ENCODE measurements at regions not wholly inside any gene's neighbourhood (a gene's known extent, or its start where the extent isn't known, plus 50 kb on each side); places are given as distances from the start of the nearest gene placed in this dataset.

DNA sequence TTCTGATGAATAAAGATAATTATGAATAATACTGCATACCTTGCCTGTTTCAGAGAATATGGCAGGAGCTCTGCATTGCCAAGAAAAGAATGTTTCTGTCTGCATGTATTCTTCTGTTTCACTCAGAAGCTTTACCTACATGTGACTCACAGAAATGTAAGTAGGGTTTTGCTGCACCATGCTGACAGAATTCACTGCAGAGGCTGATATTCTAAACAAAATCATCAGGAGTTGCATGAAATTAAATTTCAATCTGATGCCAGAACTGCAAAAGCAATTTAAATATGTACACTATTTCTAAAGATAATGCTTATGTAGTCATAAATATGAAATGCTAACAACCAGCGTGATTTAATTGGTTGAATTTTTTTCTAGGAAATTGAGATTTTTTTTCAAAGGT lies 332.8 kb upstream of the FSHR start:
- no peak for DNase-seq

GRCh38 chr2:49480520-49480919 lies 326.2 kb upstream of the FSHR start:
- no peak for DNase-seq

GRCh38 chr2:49465157-49465831 lies 311.0 kb upstream of the FSHR start:
- DNase-seq, result no peak

- DNase-seq, result no peak
These were observed 305.1 kb upstream of the FSHR start for GRCh38 chr2:49459314-49459993.

DNA sequence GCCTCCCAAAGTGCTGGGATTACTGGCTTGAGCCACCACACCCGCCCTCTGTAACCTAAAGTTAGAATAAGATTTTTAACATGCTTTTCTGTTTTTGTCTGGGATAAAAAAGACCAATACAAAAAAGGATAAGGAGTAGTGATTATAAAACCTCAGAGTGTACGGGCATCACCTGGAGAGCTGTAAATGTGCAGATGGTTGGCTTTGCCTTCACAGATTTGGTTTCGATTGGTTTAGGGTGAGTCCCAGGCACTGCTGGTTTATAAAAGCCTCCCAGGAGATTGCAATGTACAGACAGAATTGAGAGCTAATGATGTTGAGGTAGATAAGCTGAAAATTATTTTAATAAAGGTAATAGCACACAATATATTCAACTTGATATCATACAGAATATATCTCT lies 289.7 kb upstream of the FSHR start:
- DNase-seq, result no peak

DNA sequence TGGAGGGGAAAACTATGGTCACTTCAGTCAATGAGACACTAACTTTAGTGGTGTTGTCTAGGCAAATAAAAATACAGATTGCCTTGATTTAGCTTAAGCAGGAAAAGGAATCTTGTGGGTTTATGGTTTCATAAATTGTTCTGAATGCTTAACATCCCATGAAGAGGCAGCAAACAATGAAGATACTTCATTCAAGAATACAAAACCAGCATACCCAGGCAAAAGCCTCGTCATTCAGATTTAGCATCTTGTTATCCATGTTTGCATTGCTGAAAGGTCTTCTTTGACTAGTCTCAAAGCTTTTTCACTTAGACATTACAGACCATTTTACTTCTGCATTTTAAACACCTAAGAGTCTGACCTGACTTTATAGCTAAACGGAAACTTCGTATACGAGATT lies 272.7 kb upstream of the FSHR start:
- no peak for DNase-seq

GRCh38 chr2:49416252-49416651 lies 261.9 kb upstream of the FSHR start:
- DNase-seq, result no peak

DNA sequence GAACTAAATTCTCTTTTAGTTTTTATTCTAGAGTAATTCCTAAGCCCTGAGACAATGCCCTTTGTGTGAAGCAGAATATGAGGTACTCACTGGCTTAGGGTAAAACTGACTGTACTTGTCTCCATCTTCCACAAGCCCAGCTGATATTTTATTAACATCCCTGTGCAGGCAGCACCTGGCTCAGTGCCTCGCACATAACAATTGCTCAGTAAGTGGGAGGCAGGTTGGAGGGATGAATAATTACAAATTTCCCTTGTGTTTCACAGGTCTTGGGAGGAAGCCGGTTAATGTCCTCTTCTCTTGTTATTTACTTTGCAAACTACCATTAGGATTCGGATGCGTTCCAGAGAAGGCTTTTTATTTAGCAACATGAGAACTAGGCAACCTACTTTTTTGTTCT lies 249.8 kb upstream of the FSHR start:
- peak in 1 of 3 donors; percentile 6 for DNase-seq

- no peak for DNase-seq
These were observed 249.3 kb upstream of the FSHR start for GRCh38 chr2:49403637-49404036.

DNA sequence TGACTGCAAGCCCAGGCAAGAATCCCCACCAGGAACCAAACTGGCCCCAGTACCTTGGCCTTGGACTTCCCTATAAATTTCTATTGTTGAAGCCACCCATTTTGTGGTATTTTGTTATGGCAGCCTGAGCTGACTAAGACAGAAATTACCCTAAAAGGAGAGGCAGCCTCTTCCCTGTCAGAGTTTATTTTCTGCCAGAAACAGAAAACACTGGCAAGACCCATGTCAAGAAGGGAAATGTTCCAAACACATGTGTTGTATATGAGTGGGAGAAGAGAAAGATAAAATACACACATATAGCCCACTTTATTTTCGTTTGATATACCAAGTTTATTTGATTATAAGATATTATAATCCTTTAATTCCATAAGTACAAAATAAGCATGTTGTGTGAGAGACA lies 225.1 kb upstream of the FSHR start:
- no peak for DNase-seq

DNA sequence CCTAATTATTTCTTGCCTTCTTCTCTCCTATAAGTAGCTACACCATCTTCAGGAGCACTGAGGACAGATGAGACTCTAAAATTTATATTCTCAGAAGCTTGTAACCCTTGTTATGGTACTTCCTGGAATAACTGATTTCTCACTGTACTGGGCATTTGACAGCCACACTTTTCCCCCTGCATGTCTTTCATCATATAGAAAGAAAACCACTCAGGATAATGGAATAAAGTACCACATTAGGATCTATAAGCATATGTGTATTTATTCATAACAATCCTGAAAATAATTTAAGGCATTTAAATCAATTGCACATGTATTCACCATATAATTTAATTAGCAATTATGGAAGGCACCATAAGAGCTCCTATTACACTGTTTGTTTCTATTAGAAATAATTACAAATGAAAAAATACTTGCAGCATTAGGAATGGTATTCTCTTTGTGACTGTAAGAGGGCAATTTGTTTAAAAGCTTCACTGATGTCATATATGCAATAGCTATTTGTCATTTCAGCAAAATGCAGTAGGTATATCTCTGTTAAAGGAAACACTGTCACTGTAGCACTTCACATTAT lies 216.9 kb upstream of the FSHR start:
- no peak for DNase-seq

DNA sequence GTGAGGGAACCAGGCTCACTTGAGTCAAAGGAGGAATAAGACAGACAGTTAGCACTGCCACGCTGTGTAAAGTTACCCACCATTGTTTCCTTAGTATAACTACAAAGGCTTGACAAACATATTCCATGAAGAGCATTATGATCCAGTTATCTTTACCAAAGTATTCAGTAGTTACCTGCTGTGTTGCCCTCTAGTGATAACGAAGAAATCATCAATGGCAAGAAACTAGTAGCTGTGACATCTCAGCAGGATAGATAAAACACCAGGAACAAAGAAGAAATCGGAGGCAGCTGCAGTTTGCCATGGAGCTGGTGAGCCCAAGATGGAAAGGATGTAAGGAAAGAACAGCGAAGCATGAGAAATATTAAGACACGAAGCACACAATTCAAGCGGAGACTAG lies 215.3 kb upstream of the FSHR start:
- DNase-seq, result no peak

DNA sequence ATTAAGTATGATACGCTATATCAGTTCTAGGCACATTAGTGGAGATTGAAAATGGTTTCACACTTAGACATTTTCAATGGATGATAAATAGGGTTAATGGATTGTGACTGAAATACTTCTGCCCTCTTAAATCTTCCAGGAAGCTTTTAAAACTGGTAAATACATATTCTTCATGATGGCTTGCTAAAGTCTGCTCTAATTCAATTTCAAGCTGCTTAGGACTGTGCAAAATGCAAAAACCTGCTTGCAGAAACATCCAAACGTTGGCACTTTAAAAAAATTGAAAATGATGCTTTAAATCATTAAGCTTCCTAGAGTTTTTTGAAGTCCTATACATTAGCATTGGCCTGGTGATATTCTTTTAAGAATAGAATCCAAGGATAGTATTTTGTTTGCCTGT lies 214.8 kb upstream of the FSHR start:
- no peak for DNase-seq

DNA sequence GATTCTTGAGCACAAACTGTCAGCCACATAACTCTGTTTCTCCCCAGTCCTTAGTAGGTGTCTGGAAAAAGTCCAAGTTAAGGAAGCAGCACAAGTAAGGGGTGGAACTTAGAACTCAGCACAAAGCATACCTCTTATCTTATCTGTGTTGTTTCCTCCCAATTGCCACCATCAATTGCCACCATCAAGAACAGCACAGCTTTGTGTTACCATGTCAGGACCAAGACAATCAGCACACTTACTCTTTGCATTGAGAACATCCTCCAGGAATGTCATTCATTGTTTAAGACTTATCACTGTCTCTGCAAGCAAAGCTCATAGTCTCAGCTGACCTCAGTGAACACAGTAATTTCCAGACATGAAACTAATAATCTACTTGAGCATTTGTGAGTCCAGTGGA lies 212.7 kb upstream of the FSHR start:
- DNase-seq, result no peak

GRCh38 chr2:49360407-49360767 lies 206.1 kb upstream of the FSHR start:
- no peak for DNase-seq

- peak; percentile 1 to 43 (median 3) for DNase-seq
These were observed 205.5 kb upstream of the FSHR start for GRCh38 chr2:49359721-49360406.

DNA sequence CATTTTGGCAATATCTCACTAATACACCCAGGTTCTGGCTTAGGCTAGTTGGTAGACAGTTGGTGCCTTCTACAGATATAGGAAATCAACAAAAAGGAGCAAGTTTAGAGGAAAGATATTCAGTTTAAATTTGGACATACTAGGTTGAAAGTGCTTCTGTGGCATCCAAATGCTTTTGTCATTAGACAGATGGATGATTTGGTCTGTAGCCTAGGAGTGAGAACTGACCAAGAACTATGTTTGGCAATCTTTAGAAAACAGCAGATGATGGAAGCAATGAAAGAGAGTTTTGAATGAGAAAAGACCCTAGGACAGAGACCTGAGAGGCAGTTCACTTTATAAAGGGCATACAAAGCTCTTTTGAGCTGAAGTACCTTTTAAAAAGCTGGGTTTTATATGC lies 201.3 kb upstream of the FSHR start:
- no peak for DNase-seq

GRCh38 chr2:49351560-49351959 lies 197.2 kb upstream of the FSHR start:
- DNase-seq, result no peak

- no peak for DNase-seq
These were observed 189.3 kb upstream of the FSHR start for GRCh38 chr2:49343638-49344037.

- no peak for DNase-seq
These were observed 187.8 kb upstream of the FSHR start for GRCh38 chr2:49342156-49342555.

GRCh38 chr2:49335546-49335945 lies 181.2 kb upstream of the FSHR start:
- DNase-seq, result no peak

- no peak for DNase-seq
These were observed 178.1 kb upstream of the FSHR start for GRCh38 chr2:49332415-49332814.

- no peak for DNase-seq
These were observed 164.2 kb upstream of the FSHR start for GRCh38 chr2:49318531-49318930.

All from muscle of back (tissue), 3 donors.